ENCODE measurements at regions not wholly inside any gene's neighbourhood (a gene's known extent, or its start where the extent isn't known, plus 50 kb on each side); places are given as distances from the start of the nearest gene placed in this dataset.

DNA sequence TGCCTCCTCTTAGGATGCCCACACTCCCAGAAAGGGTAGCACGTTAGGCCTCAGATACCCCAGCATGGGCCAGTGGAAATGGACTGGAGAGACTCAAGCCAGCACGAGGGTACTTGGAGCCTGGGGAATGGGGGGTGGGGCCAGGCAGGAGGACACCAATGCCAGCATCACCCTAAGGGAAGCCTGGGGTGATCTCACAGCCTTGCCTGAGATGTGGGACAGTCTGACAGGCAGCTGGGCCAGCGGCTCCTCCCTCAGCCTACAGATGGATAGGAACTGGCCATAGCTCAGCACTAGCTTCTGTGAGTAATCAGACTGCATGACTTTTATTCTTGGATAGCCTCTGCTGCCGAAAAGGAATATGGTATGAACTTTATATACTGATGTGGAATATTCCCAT lies 59.6 kb upstream of the MRPS22 start:
- H3K79me1 ChIP-seq (ENCODE audit: low read depth in 1 of 2, low read length in 2 of 2), result no peaks in the 10 kb centered on the region
- H2BK120ac ChIP-seq (ENCODE audit: low read depth, low read length), result no peak overlapping the region
- H3K4me1 ChIP-seq (ENCODE audit: control insufficient read depth, insufficient read depth, low read length), result peaks cover 2% of the 10 kb centered on the region; the same call in 1 of the 2 replicates
- H2AFZ ChIP-seq (replicated peaks; ENCODE audit: low read length, poor library complexity), result peak overlapping the region; percentile 8
- no peak overlapping the region for H4K8ac ChIP-seq (ENCODE audit: low read depth in 2 of 2, low read length in 2 of 2)
- no peak overlapping the region for H3K9ac ChIP-seq (ENCODE audit: low read depth, low read length)
- H2BK15ac ChIP-seq (ENCODE audit: low read depth, low read length), result no peak overlapping the region
- no peak overlapping the region for H3K23ac ChIP-seq (ENCODE audit: low read depth, low read length)
- intact Hi-C loops (cut with micrococcal nuclease) (no loop called here), dilution Hi-C loops (cut with HindIII; ENCODE audit: low sequenced_read_pairs, unreplicated experiment) (no loop called here), in situ Hi-C loops (cut with MboI; ENCODE audit: low sequenced_read_pairs) (no loop called here)
- no CpG with 5 or more reads among the region's 4 CpGs for WGBS, 2 experiments (ENCODE audit: extremely low coverage in 2 of 2, insufficient read length in 1 of 2)
- peaks cover 3% of the 10 kb centered on the region; the same call in 1 of the 2 replicates for H3K27me3 ChIP-seq (ENCODE audit: control insufficient read depth, insufficient read depth, low read length)
- CTCF ChIA-PET, result no interaction called here
- BruUV-seq (replicated peaks), result no TSS peak
- no peaks in the 10 kb centered on the region for H3K9me3 ChIP-seq (ENCODE audit: control insufficient read depth, insufficient read depth, low read length)
- DNase-seq, result peak; percentile 41
- TF ChIP-seq, protein P1, sequence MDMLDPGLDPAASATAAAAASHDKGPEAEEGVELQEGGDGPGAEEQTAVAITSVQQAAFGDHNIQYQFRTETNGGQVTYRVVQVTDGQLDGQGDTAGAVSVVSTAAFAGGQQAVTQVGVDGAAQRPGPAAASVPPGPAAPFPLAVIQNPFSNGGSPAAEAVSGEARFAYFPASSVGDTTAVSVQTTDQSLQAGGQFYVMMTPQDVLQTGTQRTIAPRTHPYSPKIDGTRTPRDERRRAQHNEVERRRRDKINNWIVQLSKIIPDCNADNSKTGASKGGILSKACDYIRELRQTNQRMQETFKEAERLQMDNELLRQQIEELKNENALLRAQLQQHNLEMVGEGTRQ (IDR thresholded peaks at IDR 0.05; ENCODE audit: low read depth, low read length), result no peak
- TF ChIP-seq, protein P2, sequence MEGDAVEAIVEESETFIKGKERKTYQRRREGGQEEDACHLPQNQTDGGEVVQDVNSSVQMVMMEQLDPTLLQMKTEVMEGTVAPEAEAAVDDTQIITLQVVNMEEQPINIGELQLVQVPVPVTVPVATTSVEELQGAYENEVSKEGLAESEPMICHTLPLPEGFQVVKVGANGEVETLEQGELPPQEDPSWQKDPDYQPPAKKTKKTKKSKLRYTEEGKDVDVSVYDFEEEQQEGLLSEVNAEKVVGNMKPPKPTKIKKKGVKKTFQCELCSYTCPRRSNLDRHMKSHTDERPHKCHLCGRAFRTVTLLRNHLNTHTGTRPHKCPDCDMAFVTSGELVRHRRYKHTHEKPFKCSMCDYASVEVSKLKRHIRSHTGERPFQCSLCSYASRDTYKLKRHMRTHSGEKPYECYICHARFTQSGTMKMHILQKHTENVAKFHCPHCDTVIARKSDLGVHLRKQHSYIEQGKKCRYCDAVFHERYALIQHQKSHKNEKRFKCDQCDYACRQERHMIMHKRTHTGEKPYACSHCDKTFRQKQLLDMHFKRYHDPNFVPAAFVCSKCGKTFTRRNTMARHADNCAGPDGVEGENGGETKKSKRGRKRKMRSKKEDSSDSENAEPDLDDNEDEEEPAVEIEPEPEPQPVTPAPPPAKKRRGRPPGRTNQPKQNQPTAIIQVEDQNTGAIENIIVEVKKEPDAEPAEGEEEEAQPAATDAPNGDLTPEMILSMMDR (conservative IDR thresholded peaks at IDR 0.05; ENCODE audit: low read depth, low read length), result no peak
- TF ChIP-seq FOS (IDR thresholded peaks at IDR 0.05; ENCODE audit: low read depth, low read length) (no peak), BHLHE40 (IDR thresholded peaks at IDR 0.05; ENCODE audit: low read depth, low read length) (no peak)
- H4K5ac ChIP-seq (ENCODE audit: low read depth, low read length), result no peak overlapping the region
- H3K14ac ChIP-seq (replicated peaks; ENCODE audit: low read depth, low read length), result no peak overlapping the region
- H4K20me1 ChIP-seq (ENCODE audit: insufficient read depth, low read length), result no peaks in the 10 kb centered on the region
- H3K56ac ChIP-seq (ENCODE audit: extremely low read depth, insufficient read depth, low read length), result no peak overlapping the region
- no peaks in the 10 kb centered on the region; the same call in 1 of the 2 replicates for H3K9me1 ChIP-seq (ENCODE audit: insufficient read depth, low read length)
- no peaks in the 10 kb centered on the region for H3K36me3 ChIP-seq (ENCODE audit: control insufficient read depth, insufficient read depth, low read length)
- H2AK9ac ChIP-seq (replicated peaks; ENCODE audit: low read depth, low read length, poor library complexity), result no peak overlapping the region
- no peak overlapping the region for H2BK20ac ChIP-seq (ENCODE audit: low read depth, low read length)
- H3K27ac ChIP-seq (ENCODE audit: insufficient read depth, low read length), result no peak overlapping the region
- no peak overlapping the region for H3K4me3 ChIP-seq (ENCODE audit: insufficient read depth, low read depth, low read length)
- no peak overlapping the region for H3K4me2 ChIP-seq (ENCODE audit: low read depth, low read length)
- no peak overlapping the region for H3K4ac ChIP-seq (ENCODE audit: low read depth, low read length)
- no peak overlapping the region for H2BK5ac ChIP-seq (ENCODE audit: low read depth, low read length, poor library complexity, severe bottlenecking)
- H3K18ac ChIP-seq (ENCODE audit: low read depth, low read length), result no peak overlapping the region
- ATAC-seq (ENCODE audit: low read depth), result peak; percentile 43; the same call in 1 of the 2 replicates
- no peak overlapping the region for H2AK5ac ChIP-seq (ENCODE audit: low read depth, low read length)
- H4K91ac ChIP-seq (ENCODE audit: insufficient read depth, low read depth, low read length), result no peak overlapping the region
- POLR2A ChIA-PET (ENCODE audit: unreplicated experiment), result interaction anchor here (0.6 to 0.7 kb wide), 2 partner anchors 15 to 40 kb away, joined by 3 to 4 read pairs; no protein-coding TSS in a partner anchor

Measured in IMR-90 (cell line).